H9 (cell line): ENCODE measurements at regions not wholly inside any gene's neighbourhood (a gene's known extent, or its start where the extent isn't known, plus 50 kb on each side); places are given as distances from the start of the nearest gene placed in this dataset.

Experiments used
- DNase-seq: peaks from one replicate; pipeline ENCODE4 v3.0.0-alpha.2; 2017
- H2AFZ ChIP-seq: one replicate; pipeline ENCODE4 v1.6.1; 2013; ENCODE audit warnings: mild to moderate bottlenecking, low read length, control low read depth, moderate library complexity
- H2AK5ac ChIP-seq: 2 replicates; pipeline ENCODE4 v1.6.1; 2013; ENCODE audit warnings: low read length, control low read depth, mixed read lengths; ENCODE audit not compliant: insufficient read length
- H2BK120ac ChIP-seq: one replicate; pipeline ENCODE4 v1.6.1; 2013; ENCODE audit warnings: low read depth, mild to moderate bottlenecking, low read length, control low read depth, inconsistent platforms; ENCODE audit not compliant: poor library complexity, severe bottlenecking
- H2BK12ac ChIP-seq: 2 replicates; pipeline ENCODE4 v1.6.1; 2013; ENCODE audit warnings: low read length, control low read depth, mixed read lengths, low read depth; ENCODE audit not compliant: insufficient read length
- H2BK15ac ChIP-seq: 2 replicates; pipeline ENCODE4 v1.6.1; 2013; ENCODE audit warnings: low read depth, low read length, control low read depth
- H2BK20ac ChIP-seq: one replicate; pipeline ENCODE4 v1.6.1; 2013; ENCODE audit warnings: low read depth, mild to moderate bottlenecking, low read length, control low read depth, inconsistent platforms; ENCODE audit not compliant: poor library complexity, severe bottlenecking
- H2BK5ac ChIP-seq: 2 replicates; pipeline ENCODE4 v1.6.1; 2013; ENCODE audit warnings: low read length, control low read depth, mixed read lengths; ENCODE audit not compliant: insufficient read length
- H3K14ac ChIP-seq: 2 replicates; pipeline ENCODE4 v1.6.1; 2013; ENCODE audit warnings: low read length, control low read depth; ENCODE audit not compliant: insufficient read depth
- H3K18ac ChIP-seq: 2 replicates; pipeline ENCODE4 v1.6.1; 2013; ENCODE audit warnings: low read depth, mild to moderate bottlenecking, mixed read lengths, low read length, control low read depth; ENCODE audit not compliant: insufficient read length
- H3K23ac ChIP-seq: 2 replicates; pipeline ENCODE4 v1.6.1; 2013; ENCODE audit warnings: low read length, control low read depth, mixed read lengths, low read depth; ENCODE audit not compliant: insufficient read length
- H3K23me2 ChIP-seq: 2 replicates; pipeline ENCODE4 v1.6.1; 2013; ENCODE audit warnings: low read depth, mild to moderate bottlenecking, mixed read lengths, low read length, control low read depth; ENCODE audit not compliant: insufficient read length, poor library complexity, severe bottlenecking
- H3K27ac ChIP-seq: 2 replicates; pipeline ENCODE4 v1.5.1; 2013; ENCODE audit warnings: low read length, control low read depth, mixed read lengths, low read depth; ENCODE audit not compliant: insufficient read length
- H3K27me3 ChIP-seq: 2 replicates; pipeline ENCODE4 v1.6.1; 2013; ENCODE audit warnings: low read length, control low read depth, inconsistent platforms; ENCODE audit not compliant: insufficient read depth
- H3K4ac ChIP-seq: 2 replicates; pipeline ENCODE4 v1.6.1; 2013; ENCODE audit warnings: low read depth, mild to moderate bottlenecking, control low read depth, inconsistent platforms, low read length, moderate library complexity
- H3K4me1 ChIP-seq: 2 replicates; pipeline ENCODE4 v1.6.1; 2013; ENCODE audit warnings: low read length, control low read depth, inconsistent platforms; ENCODE audit not compliant: insufficient read depth
- H3K4me2 ChIP-seq: 2 replicates; pipeline ENCODE4 v1.6.1; 2013; ENCODE audit warnings: low read length, control low read depth, mixed read lengths; ENCODE audit not compliant: insufficient read length, insufficient read depth
- H3K56ac ChIP-seq: 2 replicates; pipeline ENCODE4 v1.6.1; 2013; ENCODE audit warnings: low read depth, mild to moderate bottlenecking, mixed read lengths, low read length, control low read depth; ENCODE audit not compliant: insufficient read length
- H3K79me1 ChIP-seq: 2 replicates; pipeline ENCODE4 v1.6.1; 2013; ENCODE audit warnings: low read depth, mild to moderate bottlenecking, moderate library complexity, low read length, control low read depth, inconsistent platforms; ENCODE audit not compliant: insufficient read depth, poor library complexity, severe bottlenecking
- H3K79me2 ChIP-seq: 2 replicates; pipeline ENCODE4 v1.6.1; 2013; ENCODE audit warnings: low read length, control low read depth, inconsistent platforms; ENCODE audit not compliant: insufficient read depth
- H3K9ac ChIP-seq: 2 replicates; pipeline ENCODE4 v1.6.1; 2013; ENCODE audit warnings: low read length, control low read depth, mixed read lengths; ENCODE audit not compliant: insufficient read length; ENCODE audit errors: extremely low read depth
- H3K9me3 ChIP-seq: one replicate; pipeline ENCODE4 v1.6.1; 2013; ENCODE audit warnings: low read depth, low read length, inconsistent platforms; ENCODE audit not compliant: control insufficient read depth
- H3T11ph ChIP-seq: one replicate; pipeline ENCODE4 v1.6.1; 2013; ENCODE audit warnings: mild to moderate bottlenecking, low read length, control low read depth, inconsistent platforms
- H4K20me1 ChIP-seq: one replicate; pipeline ENCODE4 v1.6.1; 2013; ENCODE audit not compliant: control insufficient read depth, insufficient read length, insufficient read depth
- H4K5ac ChIP-seq: 2 replicates; pipeline ENCODE4 v1.6.1; 2013; ENCODE audit warnings: low read depth, mild to moderate bottlenecking, mixed read lengths, low read length, control low read depth; ENCODE audit not compliant: insufficient read length
- H4K8ac ChIP-seq: replicated peaks from 2 replicates; pipeline ENCODE4 v1.6.1; 2013; ENCODE audit warnings: low read length, control low read depth, mixed read lengths, low read depth; ENCODE audit not compliant: insufficient read length
- H4K91ac ChIP-seq: 2 replicates; pipeline ENCODE4 v1.6.1; 2013; ENCODE audit warnings: low read depth, mild to moderate bottlenecking, moderate library complexity, mixed read lengths, low read length, control low read depth; ENCODE audit not compliant: insufficient read length
- H3K27ac Mint-ChIP-seq, 3 experiments: 2 replicates in 2 of 3; 3 replicates in 1 of 3; pipeline ENCODE4 v1.8.0; 2020 to 2021; ENCODE audit warnings: mixed read lengths in 3 of 3, mild to moderate bottlenecking in 1 of 3, moderate library complexity in 1 of 3
- H3K27me3 Mint-ChIP-seq: 2 replicates; pipeline ENCODE4 v1.8.0; 2021; ENCODE audit warnings: low read depth, mild to moderate bottlenecking, moderate library complexity, mixed read lengths
- H3K36me3 Mint-ChIP-seq, 3 experiments: 2 replicates in 2 of 3; 3 replicates in 1 of 3; pipeline ENCODE4 v1.8.0; 2020 to 2021; ENCODE audit warnings: low read depth in 3 of 3, mixed read lengths in 3 of 3; ENCODE audit not compliant: insufficient read depth in 1 of 3
- H3K4me1 Mint-ChIP-seq, 2 experiments: 2 replicates each; pipeline ENCODE4 v1.8.0; 2020; ENCODE audit warnings: mixed read lengths in 2 of 2
- H3K4me3 Mint-ChIP-seq, 2 experiments: 2 replicates in 1 of 2; 3 replicates in 1 of 2; pipeline ENCODE4 v1.8.0; 2020 to 2021; ENCODE audit warnings: mild to moderate bottlenecking in 2 of 2, mixed read lengths in 2 of 2, moderate library complexity in 1 of 2
- H3K9me3 Mint-ChIP-seq, 2 experiments: 2 replicates in 1 of 2; 3 replicates in 1 of 2; pipeline ENCODE4 v1.8.0; 2020; ENCODE audit warnings: mild to moderate bottlenecking in 2 of 2, mixed read lengths in 2 of 2, moderate library complexity in 1 of 2
- CTCF ChIP-seq: fragments of 200-600 bp; sonication (generic); conservative IDR thresholded peaks from 3 replicates; pipeline ENCODE4 v1.8.0; 2021; ENCODE audit warnings: antibody characterized with exemption, mild to moderate bottlenecking
- WGBS: extraction: QIAGEN DNeasy Blood & Tissue Kit; methylation state at CpG from one replicate; pipeline ENCODE4 v1.1.7; 2013; ENCODE audit warnings: missing lambda C conversion rate, low lambda C conversion rate, mixed read lengths; ENCODE audit not compliant: insufficient read length; ENCODE audit errors: extremely low coverage; 5-methylcytosine and 5-hydroxymethylcytosine counted together

GRCh38 chr13:40087091-40088002 lies 431.9 kb downstream of the COG6 start:
- Histone ChIP-seq H2BK120ac (no peak overlapping the region), H2BK20ac (no peak overlapping the region), H3K18ac (no peak overlapping the region), H2BK12ac (no peak overlapping the region), H3K23me2 (no peaks in the 10 kb centered on the region), H2BK5ac (no peak overlapping the region), H2AK5ac (no peak overlapping the region), H3K4me1 (no peaks in the 10 kb centered on the region), H3K4ac (no peak overlapping the region), H3K9ac (no peak overlapping the region), H3T11ph (no peak overlapping the region), H2BK15ac (no peak overlapping the region), H3K79me2 (no peaks in the 10 kb centered on the region), H3K23ac (no peak overlapping the region), H3K14ac (no peak overlapping the region), H3K9me3 (no peaks in the 10 kb centered on the region), H2AFZ (no peak overlapping the region), H4K5ac (no peak overlapping the region), H3K27ac (no peak overlapping the region), H3K4me2 (no peak overlapping the region), H4K91ac (no peak overlapping the region), H3K56ac (no peak overlapping the region), H3K79me1 (no peaks in the 10 kb centered on the region), H4K20me1 (no peaks in the 10 kb centered on the region), H4K8ac (no peak overlapping the region), H3K27me3 (no peaks in the 10 kb centered on the region)
- Mint-ChIP-seq H3K9me3 (peaks cover 0 to 2% of the 10 kb centered on the region in 2 experiments; a peak in 1 of 5 replicates), H3K36me3 (no peaks in the 10 kb centered on the region), H3K4me1 (peaks cover 20 to 22% of the 10 kb centered on the region in 2 experiments), H3K27me3 (no peaks in the 10 kb centered on the region), H3K4me3 (peak overlapping the region in 1 of 2 experiments; percentile 41; a peak in 3 of 5 replicates), H3K27ac (no peak overlapping the region; a peak in 1 of 7 replicates)
- no CpG with 5 or more reads among the region's 15 CpGs for WGBS
- DNase-seq = peak; percentile 39
- no peak for TF ChIP-seq CTCF
